GM12878 (cell line): ENCODE measurements at regions not wholly inside any gene's neighbourhood (a gene's known extent, or its start where the extent isn't known, plus 50 kb on each side); places are given as distances from the start of the nearest gene placed in this dataset.
"Not testable (repeated sequence)": the region's sequence is repeated elsewhere in the genome, so short reads cannot be mapped to it uniquely, and the experiment has no call there.

Experiments used
- ATAC-seq: fragments of 200-7000 bp; cut with Tn5 transposase; 3 replicates; pipeline ENCODE4 v1.9.1; 2020; ENCODE audit warnings: mild to moderate bottlenecking, moderate library complexity
- BruUV-seq: library from RNA; stranded (reverse); fragments of 400-500 nt; replicated peaks from 2 replicates; lab custom pipeline; 2021; lab: Mats Ljungman, UMichigan
- CTCF ChIA-PET: fragments of 300-600 bp; sonication (Branson Sonifier 250); formaldehyde crosslinking; extraction: SDS; loops from one replicate; lab custom pipeline; 2021; ENCODE audit warnings: inconsistent platforms; lab: Yijun Ruan, JAX
- POLR2A ChIA-PET: fragments of 350-600 bp; formaldehyde crosslinking; extraction: SDS; loops from one replicate; lab custom pipeline; 2021; ENCODE audit warnings: inconsistent platforms; lab: Charles Lee
- RAD21 ChIA-PET: fragments of 300-600 bp; sonication (Branson Sonifier 250); formaldehyde crosslinking; loops from one replicate; lab custom pipeline; 2023; ENCODE audit warnings: antibody characterized with exemption; ENCODE audit not compliant: unreplicated experiment; lab: Charles Lee
- SMC1A ChIA-PET: fragments of 300-600 bp; sonication (Branson Sonifier 250); formaldehyde crosslinking; loops from one replicate; lab custom pipeline; 2023; ENCODE audit not compliant: unreplicated experiment, uncharacterized antibody; lab: Charles Lee
- DNase-seq: peaks from one replicate; pipeline ENCODE4 v3.0.0-alpha.2; 2011; ENCODE audit warnings: low read depth, low spot score
- FAIRE-seq: peaks from 3 replicates; lab custom pipeline; 2011; peaks lifted over from hg19 to GRCh38; lab: Jason Lieb, UNC
- H2AFZ ChIP-seq: 2 replicates; pipeline ENCODE4 v1.6.0; 2011; ENCODE audit warnings: low read depth, low read length, control low read depth; ENCODE audit not compliant: control insufficient read depth
- H3K27ac ChIP-seq: 2 replicates; pipeline ENCODE4 v1.5.1; 2011; ENCODE audit warnings: control low read depth; ENCODE audit not compliant: control insufficient read depth, insufficient read depth
- H3K27me3 ChIP-seq, 2 experiments: replicated peaks in 1 of 2; 2 replicates each; pipeline versions ENCODE4 v1.6.0 to v1.6.1; 2011; ENCODE audit warnings: low read length in 1 of 2; ENCODE audit not compliant: control insufficient read depth in 2 of 2, insufficient read depth in 2 of 2
- H3K36me3 ChIP-seq, 2 experiments: 2 replicates each; pipeline ENCODE4 v1.5.1; 2011; ENCODE audit warnings: low read length in 1 of 2; ENCODE audit not compliant: control insufficient read depth in 2 of 2, insufficient read depth in 2 of 2
- H3K4me1 ChIP-seq: 2 replicates; pipeline ENCODE4 v1.6.1; 2011; ENCODE audit warnings: mild to moderate bottlenecking, low read length, moderate library complexity, mixed read lengths; ENCODE audit not compliant: control insufficient read depth, insufficient read depth
- H3K4me2 ChIP-seq: 2 replicates; pipeline ENCODE4 v1.6.0; 2011; ENCODE audit warnings: control low read depth; ENCODE audit not compliant: control insufficient read depth, insufficient read depth
- H3K4me3 ChIP-seq: fragments of 200-600 bp; sonication (generic); 2 replicates; pipeline ENCODE4 v1.5.1; 2016
- H3K79me2 ChIP-seq: 2 replicates; pipeline ENCODE4 v1.6.0; 2011; ENCODE audit warnings: low read length; ENCODE audit not compliant: control insufficient read depth, insufficient read depth
- H3K9ac ChIP-seq: 2 replicates; pipeline ENCODE4 v1.8.0; 2011; ENCODE audit warnings: low read length, control low read depth, mixed read lengths; ENCODE audit not compliant: control insufficient read depth, insufficient read depth
- H3K9me3 ChIP-seq: replicated peaks from 3 replicates; pipeline ENCODE4 v1.5.1; 2011; ENCODE audit warnings: mild to moderate bottlenecking, low read length; ENCODE audit not compliant: control insufficient read depth, insufficient read depth
- H4K20me1 ChIP-seq: 2 replicates; pipeline ENCODE4 v1.6.0; 2011; ENCODE audit not compliant: control insufficient read depth, insufficient read depth
- WGBS: methylation state at CpG from one replicate; pipeline ENCODE4 v1.1.6; 2016; ENCODE audit warnings: low lambda C conversion rate; ENCODE audit not compliant: insufficient replicate concordance, insufficient coverage; ENCODE audit errors: missing lambda C conversion rate; 5-methylcytosine and 5-hydroxymethylcytosine counted together
- in situ Hi-C: fragments of 300-500 bp; cut with MboI; formaldehyde crosslinking; loops from 9 replicates; pipeline ENCODE4 v1.14.3; 2018; ENCODE audit warnings: mixed read lengths
- intact Hi-C: fragments of 100-400 bp; cut with micrococcal nuclease; formaldehyde crosslinking; loops from one replicate; pipeline ENCODE4 v1.14.2; 2022; ENCODE audit not compliant: unreplicated experiment

GRCh38 chr15:20303248-20304171 lies 238.1 kb downstream of the GOLGA6L6 start:
- H3K27me3 ChIP-seq, H3K4me1 ChIP-seq, H3K27ac ChIP-seq, CTCF ChIA-PET, H3K4me3 ChIP-seq, DNase-seq, H2AFZ ChIP-seq, H3K9ac ChIP-seq, H3K9me3 ChIP-seq, H3K79me2 ChIP-seq, intact Hi-C loops, in situ Hi-C loops, BruUV-seq, ATAC-seq, H3K4me2 ChIP-seq, RAD21 ChIA-PET, H4K20me1 ChIP-seq, SMC1A ChIA-PET, POLR2A ChIA-PET, FAIRE-seq, H3K36me3 ChIP-seq: not testable (repeated sequence)
- WGBS: 0% methylated on average over 4 of the region's 4 CpGs

- POLR2A ChIA-PET: not testable (repeated sequence)
Measured at GRCh38 chr15:20302141-20303069, 239.2 kb downstream of the GOLGA6L6 start.

GRCh38 chr15:20301471-20302081 lies 240.0 kb downstream of the GOLGA6L6 start:
- H3K36me3 ChIP-seq, H3K9me3 ChIP-seq, H3K9ac ChIP-seq, FAIRE-seq, H3K4me3 ChIP-seq, CTCF ChIA-PET, POLR2A ChIA-PET, ATAC-seq, in situ Hi-C loops, H3K79me2 ChIP-seq, H4K20me1 ChIP-seq, H3K27me3 ChIP-seq, H2AFZ ChIP-seq, DNase-seq, BruUV-seq, SMC1A ChIA-PET, RAD21 ChIA-PET, H3K4me1 ChIP-seq, H3K27ac ChIP-seq, intact Hi-C loops, H3K4me2 ChIP-seq: not testable (repeated sequence)
- WGBS: 74% methylated on average over 12 of the region's 12 CpGs

More at GRCh38 chr15:20302141-20303069, 239.2 kb downstream of the GOLGA6L6 start:
- H3K36me3 ChIP-seq, H3K79me2 ChIP-seq, H3K4me1 ChIP-seq, H3K27ac ChIP-seq, CTCF ChIA-PET, ATAC-seq, in situ Hi-C loops, SMC1A ChIA-PET, BruUV-seq, FAIRE-seq, RAD21 ChIA-PET, H2AFZ ChIP-seq, H3K4me3 ChIP-seq, H3K27me3 ChIP-seq, H4K20me1 ChIP-seq, H3K9me3 ChIP-seq, H3K4me2 ChIP-seq, DNase-seq, H3K9ac ChIP-seq, intact Hi-C loops: not testable (repeated sequence)
- 43% methylated on average over 11 of the region's 11 CpGs for WGBS
